ENCODE measurements at regions not wholly inside any gene's neighbourhood (a gene's known extent, or its start where the extent isn't known, plus 50 kb on each side); places are given as distances from the start of the nearest gene placed in this dataset.

DNA sequence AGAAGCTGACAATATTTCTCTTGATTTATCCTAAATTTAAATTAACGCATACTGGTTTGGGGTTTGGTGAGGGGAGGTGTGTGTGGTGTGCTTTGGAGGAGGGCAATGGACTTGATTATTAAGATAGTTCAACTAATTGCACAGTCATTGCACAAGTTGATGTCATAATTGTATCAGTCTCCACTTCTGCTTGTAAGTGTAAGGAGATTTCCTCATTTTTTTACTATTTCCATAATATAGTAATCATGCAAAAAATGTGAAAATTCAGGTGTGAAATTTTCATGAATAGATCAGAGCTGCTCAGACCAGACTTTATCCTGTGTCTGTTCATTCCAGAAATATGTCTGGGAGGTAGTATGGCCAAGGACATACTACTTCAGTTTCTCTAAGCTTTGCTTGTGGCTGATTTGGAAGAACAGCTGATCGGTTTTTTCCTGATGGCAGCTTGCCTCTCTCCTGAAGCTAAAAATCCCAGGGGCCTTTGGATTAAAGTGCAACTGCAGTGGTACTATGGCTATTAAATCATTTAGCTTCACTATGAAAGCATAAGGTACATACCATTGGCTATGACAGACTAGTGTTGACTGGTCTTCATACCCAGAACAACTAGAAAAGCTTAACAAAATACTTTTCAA, 201.8 kb upstream of the MIR17HG start:
- WGBS (ENCODE audit: insufficient coverage, low coverage, missing lambda C conversion rate), result 4% methylated on average over 2 of the region's 2 CpGs
- no peaks in the 10 kb centered on the region for H3K9me3 ChIP-seq (replicated peaks; ENCODE audit: control insufficient read depth, insufficient read depth, low read depth, low read length)
- H3K4me3 ChIP-seq, result no peak overlapping the region
- H3K4me1 ChIP-seq (replicated peaks in 1 of 2; ENCODE audit: control insufficient read depth in 2 of 2, insufficient read depth in 2 of 2, low read length in 2 of 2), result no peaks in the 10 kb centered on the region
- H3K4me2 ChIP-seq (ENCODE audit: insufficient read depth, low read length), result no peak overlapping the region
- no peaks in the 10 kb centered on the region for H3K27me3 ChIP-seq (ENCODE audit: control insufficient read depth in 2 of 2, insufficient read depth in 2 of 2, low read length in 2 of 2)
- no peak overlapping the region for H3K27ac ChIP-seq (ENCODE audit: extremely low read depth, low read depth, low read length)
- H2AFZ ChIP-seq (ENCODE audit: low read depth, low read length), result no peak overlapping the region
- ATAC-seq (no peak), FAIRE-seq (no peak), DNase-seq (ENCODE audit: extremely low read depth in 1 of 4, low spot score in 3 of 4) (no peak)
- H3K9me1 ChIP-seq (ENCODE audit: control insufficient read depth, insufficient read depth, low read length), result no peaks in the 10 kb centered on the region
- ChIA-PET CTCF (ENCODE audit: low intra/inter-chr PET ratio) (no interaction called here), POLR2A (interaction anchor here (0.7 to 1.0 kb wide), 2 partner anchors 202 to 1268 kb away, joined by 4 read pairs; partner anchors contain the start of gene MIR17HG)
- H3K36me3 ChIP-seq (ENCODE audit: control insufficient read depth, insufficient read depth, low read length), result no peaks in the 10 kb centered on the region
- no peaks in the 10 kb centered on the region for H4K20me1 ChIP-seq (replicated peaks; ENCODE audit: control insufficient read depth, insufficient read depth, low read length)
- H3K9ac ChIP-seq (ENCODE audit: insufficient read depth in 1 of 2, low read depth in 2 of 2, low read length in 2 of 2), result no peak overlapping the region
- no TSS peak for BruUV-seq (replicated peaks)
- TF ChIP-seq DACH1 (IDR thresholded peaks at IDR 0.05; ENCODE audit: partially characterized antibody) (peak; percentile 66), MAFG (tag; conservative IDR thresholded peaks at IDR 0.05) (0 out of 2 replicates have a peak, but pooled peaks have one; percentile 28), TAF15 (IDR thresholded peaks at IDR 0.05; ENCODE audit: low read depth, low read length) (no peak)
- no peaks in the 10 kb centered on the region for H3K79me2 ChIP-seq (ENCODE audit: control insufficient read depth, insufficient read depth, low read length)
- intact Hi-C loops (cut with micrococcal nuclease) (no loop called here), in situ Hi-C loops (cut with MboI) (no loop called here)

DNA sequence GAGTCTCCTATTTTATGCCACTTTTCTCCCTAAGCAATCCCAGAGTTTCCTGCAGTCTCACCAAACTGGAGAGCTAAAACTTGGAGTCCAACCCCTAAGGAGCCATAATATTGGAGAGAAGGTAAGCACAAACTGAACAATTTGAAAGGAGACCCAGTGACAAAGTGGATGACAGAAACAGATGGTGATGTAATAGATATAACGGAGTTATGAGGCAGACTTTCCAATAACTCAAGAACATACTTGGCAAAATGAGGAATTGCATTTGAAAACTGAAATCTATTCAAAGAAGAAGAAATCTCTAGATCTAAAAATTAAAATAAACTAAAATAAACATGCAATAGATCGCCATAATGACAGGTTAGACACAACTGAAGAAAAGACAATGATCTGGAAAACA, 200.9 kb upstream of the MIR17HG start:
- Histone ChIP-seq H3K27ac (ENCODE audit: extremely low read depth, low read depth, low read length) (no peak overlapping the region), H2AFZ (ENCODE audit: low read depth, low read length) (no peak overlapping the region), H3K9ac (ENCODE audit: insufficient read depth in 1 of 2, low read depth in 2 of 2, low read length in 2 of 2) (no peak overlapping the region), H3K27me3 (ENCODE audit: control insufficient read depth in 2 of 2, insufficient read depth in 2 of 2, low read length in 2 of 2) (no peaks in the 10 kb centered on the region), H3K4me1 (replicated peaks in 1 of 2; ENCODE audit: control insufficient read depth in 2 of 2, insufficient read depth in 2 of 2, low read length in 2 of 2) (no peaks in the 10 kb centered on the region), H3K4me2 (ENCODE audit: insufficient read depth, low read length) (no peak overlapping the region), H3K4me3 (no peak overlapping the region), H3K36me3 (ENCODE audit: control insufficient read depth, insufficient read depth, low read length) (no peaks in the 10 kb centered on the region), H3K9me3 (replicated peaks; ENCODE audit: control insufficient read depth, insufficient read depth, low read depth, low read length) (no peaks in the 10 kb centered on the region), H4K20me1 (replicated peaks; ENCODE audit: control insufficient read depth, insufficient read depth, low read length) (no peaks in the 10 kb centered on the region), H3K9me1 (ENCODE audit: control insufficient read depth, insufficient read depth, low read length) (no peaks in the 10 kb centered on the region), H3K79me2 (ENCODE audit: control insufficient read depth, insufficient read depth, low read length) (no peaks in the 10 kb centered on the region)
- TF ChIP-seq, protein P1, sequence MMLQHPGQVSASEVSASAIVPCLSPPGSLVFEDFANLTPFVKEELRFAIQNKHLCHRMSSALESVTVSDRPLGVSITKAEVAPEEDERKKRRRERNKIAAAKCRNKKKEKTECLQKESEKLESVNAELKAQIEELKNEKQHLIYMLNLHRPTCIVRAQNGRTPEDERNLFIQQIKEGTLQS (IDR thresholded peaks at IDR 0.05), result peak; percentile 43; the same call in 1 of the 2 replicates
- TF ChIP-seq, protein P1 (CRISPR knock-in tag; conservative IDR thresholded peaks at IDR 0.05), result no peak
- no peak for TF ChIP-seq BDP1 (IDR thresholded peaks at IDR 0.05; ENCODE audit: insufficient read depth, insufficient read length)
- DNase-seq (ENCODE audit: extremely low read depth in 1 of 4, low spot score in 3 of 4), result no peak
- no TSS peak for BruUV-seq (replicated peaks)
- intact Hi-C loops (cut with micrococcal nuclease) (no loop called here), in situ Hi-C loops (cut with MboI) (no loop called here)
- 0% methylated on average over 2 of the region's 2 CpGs for WGBS (ENCODE audit: insufficient coverage, low coverage, missing lambda C conversion rate)
- CTCF ChIA-PET (ENCODE audit: low intra/inter-chr PET ratio), result no interaction called here
- no peak for FAIRE-seq
- POLR2A ChIA-PET, result interaction anchor here (0.5 to 0.7 kb wide), 2 partner anchors 28 to 1267 kb away, joined by 3 to 4 read pairs; no protein-coding TSS in a partner anchor
- no peak for ATAC-seq

Data from K562 (cell line).